NCI-H748 (cell line): ENCODE measurements at regions not wholly inside any gene's neighbourhood (a gene's known extent, or its start where the extent isn't known, plus 50 kb on each side); places are given as distances from the start of the nearest gene placed in this dataset.
A peak's percentile ranks its signal among the peaks of the same experiment; 100 is the strongest.
"Not testable (repeated sequence)": the region's sequence is repeated elsewhere in the genome, so short reads cannot be mapped to it uniquely, and the experiment has no call there.

Experiments used
- DNase-seq: peaks from one replicate; lab custom pipeline; 2025; ENCODE audit not compliant: unreplicated experiment; lab: John Stamatoyannopoulos, UW

GRCh38 chr18:46226461-46226860, 122.3 kb downstream of the HAUS1 start:
- no peak for DNase-seq

DNA sequence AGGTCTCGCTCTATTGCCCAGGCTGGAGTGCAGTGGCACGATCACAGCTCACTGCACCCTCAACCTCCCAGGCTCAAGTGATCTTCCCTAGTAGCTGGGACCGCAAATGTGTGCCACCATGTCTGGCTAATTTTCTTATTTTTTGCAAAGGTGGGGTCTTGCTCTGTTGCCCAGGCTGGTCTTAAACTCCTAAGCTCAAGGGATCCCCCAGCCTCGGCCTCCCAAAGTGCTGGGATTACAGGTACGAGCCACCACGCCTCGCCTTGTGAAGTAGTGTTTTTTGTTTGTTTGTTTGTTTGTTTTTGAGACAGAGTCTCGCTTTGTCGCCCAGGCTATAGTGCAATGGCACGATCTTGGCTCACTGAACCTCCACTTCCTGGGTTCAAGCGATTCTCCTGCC, 125.5 kb downstream of the HAUS1 start:
- not testable (repeated sequence) for DNase-seq

DNA sequence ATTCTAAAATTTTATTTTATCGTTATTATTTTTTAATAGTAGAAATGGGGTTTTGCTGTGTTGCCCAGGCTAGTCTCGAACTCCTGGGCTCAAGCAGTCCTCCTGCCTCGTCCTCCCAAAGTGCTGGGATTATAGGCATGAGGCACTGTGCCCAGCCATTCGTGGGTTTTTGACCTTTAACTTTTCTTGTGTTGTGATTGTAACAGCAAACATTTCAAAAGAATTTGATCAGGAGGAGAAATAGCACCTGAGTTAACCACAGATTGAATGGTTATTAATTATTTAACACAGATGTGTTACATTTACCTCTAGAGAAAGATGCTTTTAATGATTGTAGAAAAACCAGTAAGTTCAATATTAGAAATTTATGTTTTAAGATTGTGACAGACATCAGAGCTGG, 132.0 kb downstream of the HAUS1 start:
- DNase-seq: no peak

DNA sequence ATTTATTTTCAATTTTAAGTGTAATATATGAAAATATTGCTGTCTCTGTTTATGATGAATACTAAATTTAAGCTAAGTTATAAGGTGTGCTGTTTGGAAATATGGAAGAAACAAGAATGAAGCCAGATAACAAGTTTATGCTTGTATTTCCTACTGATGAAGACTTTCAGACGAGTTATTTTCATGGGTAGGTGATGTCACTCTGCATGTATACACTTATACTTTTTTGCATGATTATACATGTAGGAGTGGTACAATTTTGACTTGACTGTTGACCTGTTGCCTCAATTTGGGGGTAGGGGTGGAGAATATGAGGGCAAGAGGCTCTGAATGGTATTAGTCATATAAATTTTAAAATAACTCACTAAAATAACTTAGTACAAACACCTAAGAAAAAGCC, 133.7 kb downstream of the HAUS1 start:
- no peak for DNase-seq

DNA sequence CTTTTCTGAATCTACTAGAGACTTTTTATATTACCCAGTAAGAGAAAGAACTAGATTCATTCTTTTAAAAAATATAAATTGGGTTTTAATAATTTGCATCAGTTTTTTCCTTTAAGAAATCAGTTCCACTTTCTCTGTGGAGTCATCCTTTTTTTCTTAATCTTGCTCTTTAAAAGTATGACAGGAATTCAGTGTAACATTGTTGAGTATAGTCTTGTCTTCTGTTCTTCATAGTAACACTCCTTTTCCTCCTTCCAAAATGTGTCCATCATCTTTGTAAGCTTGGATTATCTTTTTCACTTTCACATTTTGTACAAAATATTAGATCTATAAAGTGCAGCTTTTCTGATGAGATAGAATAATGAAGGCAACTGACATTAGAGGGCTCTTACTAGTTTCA, 135.4 kb downstream of the HAUS1 start:
- no peak for DNase-seq

- DNase-seq: peak; percentile 10
These were observed 135.8 kb downstream of the HAUS1 start for GRCh38 chr18:46239998-46240397.

- not testable (repeated sequence) for DNase-seq
These were observed 137.2 kb downstream of the HAUS1 start for GRCh38 chr18:46241393-46241792.

- no peak for DNase-seq
These were observed 138.0 kb downstream of the HAUS1 start for GRCh38 chr18:46242183-46242582.

DNA sequence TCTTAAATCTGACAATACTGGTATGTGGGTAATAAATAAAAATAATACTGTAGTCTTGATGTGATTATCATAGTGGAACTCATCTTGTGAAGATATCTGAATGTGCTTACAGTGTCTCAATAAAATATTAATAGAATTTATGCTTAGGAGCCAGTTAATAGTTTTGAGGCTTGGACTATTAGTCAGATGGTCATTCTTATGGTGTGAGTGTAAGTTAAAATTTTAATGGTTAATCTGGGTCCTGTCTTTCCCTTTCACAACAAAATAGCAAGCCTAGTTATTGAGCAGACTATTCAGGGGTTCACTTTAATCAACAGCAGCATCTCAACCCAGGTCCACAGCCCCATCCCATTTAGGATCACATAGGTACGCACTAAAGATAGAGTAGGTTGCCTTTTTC, 138.9 kb downstream of the HAUS1 start:
- DNase-seq: no peak

- no peak for DNase-seq
These were observed 139.5 kb downstream of the HAUS1 start for GRCh38 chr18:46243673-46244072.

- no peak for DNase-seq
These were observed 141.9 kb downstream of the HAUS1 start for GRCh38 chr18:46246101-46246500.

- DNase-seq: no peak
These were observed 143.8 kb downstream of the HAUS1 start for GRCh38 chr18:46247942-46248341.

GRCh38 chr18:46250084-46250811, 146.1 kb downstream of the HAUS1 start:
- peak; percentile 33 for DNase-seq

DNA sequence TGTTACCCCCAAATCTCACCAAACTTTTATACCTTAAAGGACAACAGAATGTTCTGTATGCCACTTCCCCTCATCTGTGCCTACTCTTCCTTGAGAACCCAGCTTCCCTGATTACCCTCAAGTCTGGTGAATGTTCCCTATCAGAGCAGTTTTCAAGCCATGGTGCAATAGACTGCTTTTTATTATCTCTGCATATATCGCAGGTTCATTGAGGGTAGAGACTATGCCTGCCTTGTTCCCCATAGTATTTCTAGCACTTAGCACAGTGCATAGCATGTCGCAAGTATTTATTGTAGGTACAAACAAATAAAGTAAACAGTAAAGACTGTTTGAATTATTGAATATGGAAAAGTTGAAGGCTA, 146.6 kb downstream of the HAUS1 start:
- DNase-seq: no peak

DNA sequence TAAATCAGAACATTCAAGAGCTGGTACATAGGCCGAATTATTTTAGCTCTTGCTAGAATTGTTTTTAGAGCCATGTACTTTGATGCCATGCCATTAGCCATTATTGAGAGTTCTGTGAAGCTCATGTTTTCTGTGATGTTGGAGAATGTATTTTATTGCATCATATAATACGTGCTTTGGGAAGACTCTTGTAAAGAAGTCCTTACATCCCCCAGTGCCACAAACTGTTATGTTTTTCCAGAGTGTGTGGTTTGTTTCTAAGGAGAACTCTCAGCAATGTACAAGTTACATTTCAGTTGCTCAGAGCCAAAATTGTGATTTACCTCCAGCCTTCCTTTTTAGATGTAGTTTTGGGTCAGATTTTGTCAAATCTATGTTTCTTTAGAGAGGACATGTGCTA, 148.6 kb downstream of the HAUS1 start:
- DNase-seq: no peak

DNA sequence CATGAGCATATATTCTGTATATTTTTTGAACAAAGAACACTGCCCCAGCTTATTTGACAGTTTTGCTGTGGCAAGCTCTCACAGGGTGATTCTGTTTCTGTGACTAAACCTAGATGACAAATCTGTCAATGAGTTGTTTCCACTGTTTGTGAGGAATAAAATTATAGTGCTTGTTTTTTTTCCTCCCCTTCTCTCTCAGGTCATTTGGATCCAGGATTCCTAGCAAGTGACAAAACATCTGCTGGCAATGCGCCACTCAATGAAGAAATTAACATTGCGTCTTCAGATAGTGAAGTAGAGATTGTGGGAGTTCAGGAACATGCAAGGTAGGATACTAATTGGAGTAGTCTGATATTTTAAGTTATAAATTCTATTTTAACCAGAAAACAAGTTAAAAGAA, 149.3 kb downstream of the HAUS1 start:
- no peak for DNase-seq

GRCh38 chr18:46256078-46256477, 151.9 kb downstream of the HAUS1 start:
- no peak for DNase-seq

DNA sequence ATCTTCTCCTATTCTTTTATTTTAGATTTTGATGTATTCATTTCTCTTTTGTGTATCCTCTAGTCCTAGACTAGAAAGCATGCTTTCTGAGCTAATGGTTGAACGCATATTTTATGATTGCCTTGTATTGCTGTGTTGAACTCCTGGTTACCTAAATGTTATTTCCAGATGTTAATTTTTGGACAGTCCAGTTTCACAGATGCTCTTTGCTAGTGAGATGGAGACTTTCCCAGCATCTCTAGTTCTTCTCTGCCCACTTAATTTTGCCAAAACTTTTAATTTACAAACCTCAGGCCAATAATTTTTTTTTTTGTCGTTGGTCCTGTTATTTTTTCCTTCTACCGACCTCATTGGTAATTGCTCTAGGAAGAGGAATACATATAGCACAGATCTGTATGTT, 153.2 kb downstream of the HAUS1 start:
- DNase-seq: no peak

GRCh38 chr18:46260016-46260878, 156.1 kb downstream of the HAUS1 start:
- DNase-seq: no peak

- DNase-seq: no peak
These were observed 156.6 kb downstream of the HAUS1 start for GRCh38 chr18:46260879-46261143.

- DNase-seq: no peak
These were observed 157.6 kb downstream of the HAUS1 start for GRCh38 chr18:46261799-46262198.

- no peak for DNase-seq
These were observed 158.7 kb downstream of the HAUS1 start for GRCh38 chr18:46262856-46263255.

- peak; percentile 54 for DNase-seq
These were observed 160.1 kb downstream of the HAUS1 start for GRCh38 chr18:46264255-46264654.
